Karpas-422 (cell line): ENCODE measurements at regions not wholly inside any gene's neighbourhood (a gene's known extent, or its start where the extent isn't known, plus 50 kb on each side); places are given as distances from the start of the nearest gene placed in this dataset.

Experiments used
- DNase-seq: peaks from one replicate; pipeline ENCODE4 v3.0.0-alpha.2; 2015
- H2AFZ ChIP-seq: fragments of 200-600 bp; sonication (generic); 2 replicates; pipeline ENCODE4 v1.6.1; 2014; ENCODE audit warnings: antibody characterized with exemption, low read length, mixed read lengths
- H3K27ac ChIP-seq: fragments of 200-600 bp; sonication (generic); 2 replicates; pipeline ENCODE4 v1.5.1; 2014; ENCODE audit warnings: mild to moderate bottlenecking, low read length, moderate library complexity
- H3K27me3 ChIP-seq: fragments of 200-600 bp; sonication (generic); 2 replicates; pipeline ENCODE4 v1.6.1; 2014; ENCODE audit warnings: low read length, mixed read lengths
- H3K36me3 ChIP-seq: fragments of 200-600 bp; sonication (generic); 2 replicates; pipeline ENCODE4 v1.6.1; 2014; ENCODE audit warnings: low read length, mixed read lengths; ENCODE audit not compliant: insufficient read depth
- H3K4me1 ChIP-seq: fragments of 200-600 bp; sonication (generic); 2 replicates; pipeline ENCODE4 v1.6.1; 2014; ENCODE audit warnings: mild to moderate bottlenecking, low read length, mixed read lengths
- H3K4me2 ChIP-seq: fragments of 200-600 bp; sonication (generic); 2 replicates; pipeline ENCODE4 v1.6.1; 2014; ENCODE audit warnings: low read length, low read depth, mild to moderate bottlenecking; ENCODE audit not compliant: poor library complexity, severe bottlenecking
- H3K4me3 ChIP-seq: fragments of 200-600 bp; sonication (generic); 2 replicates; pipeline ENCODE4 v1.5.1; 2014; ENCODE audit warnings: mild to moderate bottlenecking, antibody characterized with exemption, low read length, mixed read lengths
- H3K79me2 ChIP-seq: fragments of 200-600 bp; sonication (generic); 2 replicates; pipeline ENCODE4 v1.6.1; 2014; ENCODE audit warnings: mild to moderate bottlenecking, low read length, mixed read lengths
- H3K9ac ChIP-seq: fragments of 200-600 bp; sonication (generic); 2 replicates; pipeline ENCODE4 v1.6.0; 2014; ENCODE audit warnings: low read length
- H3K9me2 ChIP-seq: fragments of 200-600 bp; sonication (generic), shearing (Covaris generic); replicated peaks from 2 replicates; pipeline ENCODE4 v1.6.0; 2014; ENCODE audit warnings: mild to moderate bottlenecking, low read length, moderate library complexity; ENCODE audit not compliant: insufficient read depth
- H3K9me3 ChIP-seq: fragments of 300-700, 200-600 bp; sonication (generic); 2 replicates; pipeline ENCODE4 v1.6.1; 2014; ENCODE audit warnings: low read length, mixed read lengths
- H4K20me1 ChIP-seq: fragments of 200-600 bp; sonication (generic); 2 replicates; pipeline ENCODE4 v1.6.1; 2014; ENCODE audit warnings: mild to moderate bottlenecking, antibody characterized with exemption, low read length, low read depth; ENCODE audit not compliant: insufficient read depth

- H4K20me1 ChIP-seq, result no peaks in the 10 kb centered on the region
- no peak overlapping the region for H3K4me2 ChIP-seq
- no peak overlapping the region for H3K9ac ChIP-seq
- H3K4me1 ChIP-seq, result no peaks in the 10 kb centered on the region
- no peaks in the 10 kb centered on the region for H3K9me2 ChIP-seq
- no peak overlapping the region for H3K27ac ChIP-seq
- H3K27me3 ChIP-seq, result no peaks in the 10 kb centered on the region
- no peaks in the 10 kb centered on the region for H3K36me3 ChIP-seq
- no peak overlapping the region for H2AFZ ChIP-seq
- no peak overlapping the region for H3K4me3 ChIP-seq
- no peaks in the 10 kb centered on the region for H3K79me2 ChIP-seq
- H3K9me3 ChIP-seq, result no peaks in the 10 kb centered on the region
- DNase-seq, result no peak
These were observed 569.9 kb downstream of the EPHA4 start for GRCh38 chr2:221002101-221002685.

GRCh38 chr2:221005338-221005737, 566.8 kb downstream of the EPHA4 start:
- Histone ChIP-seq H3K9me3 (no peaks in the 10 kb centered on the region), H3K79me2 (no peaks in the 10 kb centered on the region), H3K27ac (no peak overlapping the region)

DNA sequence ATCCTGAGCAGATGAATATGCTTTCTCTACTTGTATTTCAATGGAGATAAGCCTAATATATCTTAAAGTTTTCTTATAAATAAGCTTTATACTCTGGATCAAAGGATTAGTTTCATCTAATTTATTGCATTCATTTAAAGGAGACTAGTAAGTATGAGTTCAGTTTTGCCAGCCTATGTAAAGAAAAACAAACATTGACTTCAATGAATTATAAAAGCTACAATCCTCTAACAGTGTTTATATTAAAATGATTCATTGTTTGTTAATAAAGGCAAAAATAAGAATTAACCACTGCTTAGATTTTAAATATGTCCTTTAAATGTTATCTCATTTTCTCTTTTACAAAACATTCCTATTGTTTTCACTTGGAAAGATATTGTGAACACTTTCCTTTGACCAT, 566.0 kb downstream of the EPHA4 start:
- Histone ChIP-seq H4K20me1 (no peaks in the 10 kb centered on the region), H3K9ac (no peak overlapping the region), H2AFZ (no peak overlapping the region), H3K79me2 (no peaks in the 10 kb centered on the region), H3K4me3 (no peak overlapping the region), H3K4me2 (no peak overlapping the region), H3K9me2 (no peaks in the 10 kb centered on the region), H3K9me3 (no peaks in the 10 kb centered on the region), H3K4me1 (no peaks in the 10 kb centered on the region), H3K36me3 (no peaks in the 10 kb centered on the region), H3K27ac (no peak overlapping the region), H3K27me3 (no peaks in the 10 kb centered on the region)
- no peak for DNase-seq

More at GRCh38 chr2:221005338-221005737, 566.8 kb downstream of the EPHA4 start:
- Histone ChIP-seq H3K9ac (no peak overlapping the region), H3K36me3 (no peaks in the 10 kb centered on the region), H3K9me2 (no peaks in the 10 kb centered on the region), H2AFZ (no peak overlapping the region), H3K4me3 (no peak overlapping the region), H3K4me1 (no peaks in the 10 kb centered on the region), H3K27me3 (no peaks in the 10 kb centered on the region), H3K4me2 (no peak overlapping the region), H4K20me1 (no peaks in the 10 kb centered on the region)
- no peak for DNase-seq

GRCh38 chr2:221016551-221016950, 555.6 kb downstream of the EPHA4 start:
- no peaks in the 10 kb centered on the region for H3K27me3 ChIP-seq
- H3K4me2 ChIP-seq, result no peak overlapping the region
- no peaks in the 10 kb centered on the region for H3K9me3 ChIP-seq
- H3K27ac ChIP-seq, result no peak overlapping the region
- no peaks in the 10 kb centered on the region for H4K20me1 ChIP-seq
- H3K79me2 ChIP-seq, result no peaks in the 10 kb centered on the region
- H3K4me3 ChIP-seq, result no peak overlapping the region
- no peaks in the 10 kb centered on the region for H3K36me3 ChIP-seq
- DNase-seq, result no peak
- no peak overlapping the region for H2AFZ ChIP-seq
- no peaks in the 10 kb centered on the region for H3K9me2 ChIP-seq
- H3K9ac ChIP-seq, result no peak overlapping the region
- H3K4me1 ChIP-seq, result no peaks in the 10 kb centered on the region

- Histone ChIP-seq H3K4me2 (no peak overlapping the region), H3K79me2 (no peaks in the 10 kb centered on the region), H3K4me3 (no peak overlapping the region), H3K9me3 (no peaks in the 10 kb centered on the region), H4K20me1 (no peaks in the 10 kb centered on the region), H3K27ac (no peak overlapping the region), H3K9ac (no peak overlapping the region), H3K36me3 (no peaks in the 10 kb centered on the region), H3K9me2 (no peaks in the 10 kb centered on the region), H3K27me3 (no peaks in the 10 kb centered on the region), H2AFZ (no peak overlapping the region), H3K4me1 (no peaks in the 10 kb centered on the region)
- no peak for DNase-seq
These were observed 553.8 kb downstream of the EPHA4 start for GRCh38 chr2:221018262-221018661.

DNA sequence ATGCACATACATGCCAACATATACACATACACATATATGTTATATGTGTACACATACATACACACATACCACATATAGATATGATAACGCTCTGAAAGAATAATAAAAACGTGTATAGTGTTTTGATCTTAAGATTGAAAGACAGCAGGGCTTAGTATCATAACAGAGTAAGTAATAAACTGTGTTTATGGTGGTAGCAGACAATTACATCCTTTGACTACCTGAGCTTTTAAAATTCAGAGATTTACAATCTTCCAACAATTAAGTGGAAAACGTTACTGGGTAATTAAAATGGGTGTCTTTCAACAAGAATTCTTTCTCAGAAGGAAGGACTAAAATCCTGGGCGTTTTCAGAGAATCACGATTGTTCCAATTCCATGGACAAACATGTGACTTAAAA, 552.4 kb downstream of the EPHA4 start:
- Histone ChIP-seq H3K4me2 (no peak overlapping the region), H3K79me2 (no peaks in the 10 kb centered on the region), H3K9me3 (no peaks in the 10 kb centered on the region), H4K20me1 (no peaks in the 10 kb centered on the region), H3K36me3 (no peaks in the 10 kb centered on the region), H3K4me1 (no peaks in the 10 kb centered on the region), H3K4me3 (no peak overlapping the region), H3K9me2 (no peaks in the 10 kb centered on the region), H3K27me3 (no peaks in the 10 kb centered on the region), H2AFZ (no peak overlapping the region), H3K9ac (no peak overlapping the region), H3K27ac (no peak overlapping the region)
- DNase-seq, result no peak

DNA sequence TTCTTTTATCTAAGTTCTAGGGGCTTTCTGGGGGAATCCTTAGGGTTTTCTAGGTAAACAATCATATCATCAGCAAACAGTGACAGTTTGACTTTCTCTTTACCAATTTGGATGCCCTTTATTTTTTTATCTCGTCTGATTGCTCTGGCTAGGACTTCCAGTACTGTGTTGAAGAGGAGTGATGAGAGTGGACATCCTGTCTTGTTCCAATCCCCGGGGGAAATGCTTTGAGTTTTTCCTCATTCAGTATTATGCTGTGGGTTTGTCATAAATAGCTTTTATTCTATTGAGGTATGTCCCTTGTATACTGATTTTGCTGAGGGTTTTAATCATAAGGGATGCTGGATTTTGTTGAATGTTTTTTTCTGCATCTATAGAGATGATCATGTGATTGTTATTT, 549.5 kb downstream of the EPHA4 start:
- Histone ChIP-seq H3K36me3 (no peaks in the 10 kb centered on the region), H3K9ac (no peak overlapping the region), H3K4me1 (no peaks in the 10 kb centered on the region), H3K79me2 (no peaks in the 10 kb centered on the region), H3K9me2 (no peaks in the 10 kb centered on the region), H4K20me1 (no peaks in the 10 kb centered on the region), H3K27me3 (no peaks in the 10 kb centered on the region), H3K9me3 (no peaks in the 10 kb centered on the region), H2AFZ (no peak overlapping the region), H3K4me3 (no peak overlapping the region), H3K4me2 (no peak overlapping the region), H3K27ac (no peak overlapping the region)
- DNase-seq, result no peak

DNA sequence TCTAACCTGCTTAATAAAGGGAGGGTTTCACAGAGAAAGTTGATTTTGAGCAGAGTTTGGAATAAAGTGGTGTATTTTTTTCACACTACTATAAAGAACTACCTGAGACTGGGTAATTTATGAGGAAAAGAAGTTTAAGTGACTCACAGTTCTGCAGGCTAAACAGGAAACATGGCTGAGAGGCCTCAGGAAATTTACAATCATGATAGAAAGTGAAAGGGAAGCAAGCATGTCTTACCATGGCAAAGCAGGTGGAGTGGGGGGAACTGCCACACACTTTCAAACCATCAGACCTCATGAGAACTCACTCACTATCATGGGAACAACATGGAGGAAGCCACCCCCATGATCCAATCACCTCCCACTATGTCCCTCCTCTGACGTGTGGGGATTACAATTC, 546.7 kb downstream of the EPHA4 start:
- H2AFZ ChIP-seq, result no peak overlapping the region
- no peak for DNase-seq

More for the DNA sequence above, 546.7 kb downstream of the EPHA4 start:
- H4K20me1 ChIP-seq, result no peaks in the 10 kb centered on the region
- H3K36me3 ChIP-seq, result no peaks in the 10 kb centered on the region
- H3K9me2 ChIP-seq, result no peaks in the 10 kb centered on the region
- H3K4me3 ChIP-seq, result no peak overlapping the region
- H3K27ac ChIP-seq, result no peak overlapping the region
- no peaks in the 10 kb centered on the region for H3K9me3 ChIP-seq
- no peaks in the 10 kb centered on the region for H3K27me3 ChIP-seq
- H3K79me2 ChIP-seq, result no peaks in the 10 kb centered on the region
- H3K4me2 ChIP-seq, result no peak overlapping the region
- no peak overlapping the region for H3K9ac ChIP-seq
- no peaks in the 10 kb centered on the region for H3K4me1 ChIP-seq
